Fibroblast of lung (primary cell): ENCODE measurements at regions not wholly inside any gene's neighbourhood (a gene's known extent, or its start where the extent isn't known, plus 50 kb on each side); places are given as distances from the start of the nearest gene placed in this dataset.

Source experiments
- DNase-seq, 2 donors: peaks; one replicate each; pipeline versions ENCODE4 v3.0.0 to v3.0.0-alpha.2; 2010; ENCODE audit warnings: low read depth in 2 of 2
- H2AFZ ChIP-seq: 2 replicates; pipeline ENCODE4 v1.5.1; 2012; ENCODE audit warnings: low read length, control low read depth, inconsistent platforms
- H3K27ac ChIP-seq: 2 replicates; pipeline ENCODE4 v1.5.1; 2011; ENCODE audit warnings: low read length, control low read depth; ENCODE audit not compliant: insufficient read depth
- H3K27me3 ChIP-seq: 2 replicates; pipeline ENCODE4 v1.5.1; 2011; ENCODE audit warnings: mild to moderate bottlenecking, low read length; ENCODE audit not compliant: control insufficient read depth, insufficient read depth
- H3K36me3 ChIP-seq: 2 replicates; pipeline ENCODE4 v1.5.1; 2011; ENCODE audit warnings: low read length; ENCODE audit not compliant: control insufficient read depth, insufficient read depth
- H3K4me1 ChIP-seq: 2 replicates; pipeline ENCODE4 v1.5.1; 2011; ENCODE audit warnings: low read length; ENCODE audit not compliant: control insufficient read depth, insufficient read depth; ENCODE audit errors: extremely low read depth
- H3K4me2 ChIP-seq: 2 replicates; pipeline ENCODE4 v1.5.1; 2011; ENCODE audit warnings: low read length, control low read depth; ENCODE audit not compliant: insufficient read depth; ENCODE audit errors: extremely low read depth
- H3K4me3 ChIP-seq, 4 experiments: fragments of 200-600 bp in 1 of 4; sonication (generic) in 1 of 4; replicated peaks in 1 of 4; 2 replicates each; pipeline ENCODE4 v1.5.1; 2011 to 2016; ENCODE audit warnings: low read length in 4 of 4, low read depth in 3 of 4, mild to moderate bottlenecking in 3 of 4, control low read depth in 2 of 4, inconsistent platforms in 1 of 4, mixed read lengths in 1 of 4; ENCODE audit not compliant: insufficient read depth in 1 of 4; ENCODE audit errors: control extremely low read depth in 1 of 4
- H3K79me2 ChIP-seq: 2 replicates; pipeline ENCODE4 v1.5.1; 2012; ENCODE audit warnings: mild to moderate bottlenecking, low read length, inconsistent platforms; ENCODE audit not compliant: control insufficient read depth, insufficient read depth
- H3K9ac ChIP-seq: 2 replicates; pipeline ENCODE4 v1.5.1; 2011; ENCODE audit warnings: mild to moderate bottlenecking, low read length, control low read depth; ENCODE audit not compliant: insufficient read depth
- H3K9me3 ChIP-seq: 2 replicates; pipeline ENCODE4 v1.5.1; 2012; ENCODE audit warnings: low read depth, low read length; ENCODE audit not compliant: control insufficient read depth, insufficient read depth
- H4K20me1 ChIP-seq: 2 replicates; pipeline ENCODE4 v1.5.1; 2011; ENCODE audit warnings: low read length; ENCODE audit not compliant: control insufficient read depth, insufficient read depth; ENCODE audit errors: extremely low read depth
- EZH2 ChIP-seq: IDR thresholded peaks from 2 replicates; pipeline ENCODE4 v1.5.1; 2012; ENCODE audit warnings: low read length, control low read depth, mild to moderate bottlenecking; ENCODE audit errors: missing control alignments
- TF ChIP-seq, protein P1 (sequence below), 2 donors: IDR thresholded peaks in 1 of 2; conservative IDR thresholded peaks in 1 of 2; 1 replicate in 1 of 2; 2 replicates in 1 of 2; pipeline ENCODE4 v1.5.1; 2011 to 2012; ENCODE audit warnings: low read length in 2 of 2, control low read depth in 1 of 2, inconsistent platforms in 1 of 2, low read depth in 1 of 2, mild to moderate bottlenecking in 1 of 2

DNA sequence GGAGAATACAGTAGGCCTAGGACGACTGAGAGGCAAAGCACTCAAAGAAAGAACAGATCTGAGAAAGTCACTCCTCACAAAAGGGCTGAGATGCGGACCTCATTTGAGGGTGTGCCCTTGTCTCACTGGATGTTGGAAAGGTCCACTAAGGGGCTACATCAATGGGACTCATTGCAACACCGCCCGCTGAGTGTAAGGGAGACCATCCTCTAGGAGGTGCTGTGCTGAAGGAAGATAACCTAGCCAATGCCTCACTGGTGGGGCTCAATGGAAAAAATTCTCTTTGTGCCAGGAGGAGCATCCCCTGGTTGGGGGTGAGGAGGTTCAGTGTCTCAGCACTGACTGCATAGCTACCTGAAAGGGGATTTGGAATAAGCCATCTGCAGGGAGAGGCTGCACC is 758.7 kb upstream of the CELF2 start:
- H3K36me3 ChIP-seq = no peaks in the 10 kb centered on the region
- no peak overlapping the region for H3K4me3 ChIP-seq
- no peaks in the 10 kb centered on the region for H3K79me2 ChIP-seq
- H3K27ac ChIP-seq = no peak overlapping the region
- no peaks in the 10 kb centered on the region for H3K27me3 ChIP-seq
- H3K4me1 ChIP-seq = no peaks in the 10 kb centered on the region
- no peak for TF ChIP-seq EZH2
- TF ChIP-seq, protein P1, sequence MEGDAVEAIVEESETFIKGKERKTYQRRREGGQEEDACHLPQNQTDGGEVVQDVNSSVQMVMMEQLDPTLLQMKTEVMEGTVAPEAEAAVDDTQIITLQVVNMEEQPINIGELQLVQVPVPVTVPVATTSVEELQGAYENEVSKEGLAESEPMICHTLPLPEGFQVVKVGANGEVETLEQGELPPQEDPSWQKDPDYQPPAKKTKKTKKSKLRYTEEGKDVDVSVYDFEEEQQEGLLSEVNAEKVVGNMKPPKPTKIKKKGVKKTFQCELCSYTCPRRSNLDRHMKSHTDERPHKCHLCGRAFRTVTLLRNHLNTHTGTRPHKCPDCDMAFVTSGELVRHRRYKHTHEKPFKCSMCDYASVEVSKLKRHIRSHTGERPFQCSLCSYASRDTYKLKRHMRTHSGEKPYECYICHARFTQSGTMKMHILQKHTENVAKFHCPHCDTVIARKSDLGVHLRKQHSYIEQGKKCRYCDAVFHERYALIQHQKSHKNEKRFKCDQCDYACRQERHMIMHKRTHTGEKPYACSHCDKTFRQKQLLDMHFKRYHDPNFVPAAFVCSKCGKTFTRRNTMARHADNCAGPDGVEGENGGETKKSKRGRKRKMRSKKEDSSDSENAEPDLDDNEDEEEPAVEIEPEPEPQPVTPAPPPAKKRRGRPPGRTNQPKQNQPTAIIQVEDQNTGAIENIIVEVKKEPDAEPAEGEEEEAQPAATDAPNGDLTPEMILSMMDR (conservative IDR thresholded peaks at IDR 0.05 in 1 of 2, IDR thresholded peaks at IDR 0.05 in 1 of 2; ENCODE audit: low read depth in 1 of 2, low read length in 2 of 2) = no peak
- no peaks in the 10 kb centered on the region for H3K9me3 ChIP-seq
- no peak overlapping the region for H2AFZ ChIP-seq
- H3K9ac ChIP-seq = no peak overlapping the region
- H4K20me1 ChIP-seq = no peaks in the 10 kb centered on the region
- DNase-seq = no peak
- no peak overlapping the region for H3K4me2 ChIP-seq

DNA sequence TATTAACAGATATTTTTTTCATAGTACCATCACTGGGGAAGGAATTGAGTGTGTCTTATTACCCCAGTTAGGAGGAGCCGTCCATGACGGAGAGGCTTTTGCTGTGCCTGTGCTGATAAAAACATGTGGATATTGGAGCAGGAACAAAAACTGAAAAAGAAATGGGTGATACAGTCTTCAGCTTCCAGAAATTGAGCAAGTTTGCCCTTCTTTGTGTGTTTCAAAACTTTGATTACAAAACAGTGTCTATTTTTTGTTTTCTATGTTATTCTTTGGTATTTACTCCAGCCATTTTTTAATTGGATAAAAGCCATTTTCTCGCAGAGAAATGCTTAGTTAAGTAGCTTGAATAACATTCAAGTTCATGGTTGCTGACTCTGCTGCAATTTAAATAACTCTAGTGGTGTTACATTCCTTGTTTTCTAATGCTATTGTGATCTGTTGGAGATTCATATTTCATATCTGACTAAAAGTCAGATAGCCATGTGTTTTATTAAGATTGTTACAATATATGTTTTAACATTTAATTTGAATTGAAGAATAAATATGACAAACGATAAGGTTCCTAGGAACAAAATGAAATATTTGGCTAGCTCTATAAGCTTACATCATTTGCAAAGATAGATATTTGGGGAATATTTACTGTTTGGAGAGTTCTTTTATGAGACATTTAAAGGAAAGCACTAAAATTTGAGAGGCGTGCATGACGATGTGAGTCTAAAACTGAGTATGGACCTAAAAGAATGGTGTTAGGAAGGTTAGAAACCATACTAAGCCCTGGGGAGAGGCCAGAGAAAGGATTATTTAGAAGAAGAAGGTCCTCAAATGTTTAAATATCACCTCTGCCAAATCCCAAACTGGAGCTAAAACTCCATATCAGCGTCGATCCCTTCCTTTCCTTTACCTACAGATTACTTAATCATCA is 747.3 kb upstream of the CELF2 start:
- H3K9ac ChIP-seq = no peak overlapping the region
- no peaks in the 10 kb centered on the region for H3K79me2 ChIP-seq
- no peaks in the 10 kb centered on the region for H3K27me3 ChIP-seq
- peak in 1 of 2 donors; percentile 44 for DNase-seq
- no peaks in the 10 kb centered on the region for H4K20me1 ChIP-seq
- no peaks in the 10 kb centered on the region for H3K36me3 ChIP-seq
- TF ChIP-seq EZH2 = no peak
- TF ChIP-seq, protein P1 (conservative IDR thresholded peaks at IDR 0.05 in 1 of 2, IDR thresholded peaks at IDR 0.05 in 1 of 2; ENCODE audit: low read depth in 1 of 2, low read length in 2 of 2) = no peak
- no peaks in the 10 kb centered on the region for H3K4me1 ChIP-seq
- H3K9me3 ChIP-seq = no peaks in the 10 kb centered on the region
- no peak overlapping the region for H3K4me3 ChIP-seq
- no peak overlapping the region for H2AFZ ChIP-seq
- H3K4me2 ChIP-seq = no peak overlapping the region
- H3K27ac ChIP-seq = no peak overlapping the region

DNA sequence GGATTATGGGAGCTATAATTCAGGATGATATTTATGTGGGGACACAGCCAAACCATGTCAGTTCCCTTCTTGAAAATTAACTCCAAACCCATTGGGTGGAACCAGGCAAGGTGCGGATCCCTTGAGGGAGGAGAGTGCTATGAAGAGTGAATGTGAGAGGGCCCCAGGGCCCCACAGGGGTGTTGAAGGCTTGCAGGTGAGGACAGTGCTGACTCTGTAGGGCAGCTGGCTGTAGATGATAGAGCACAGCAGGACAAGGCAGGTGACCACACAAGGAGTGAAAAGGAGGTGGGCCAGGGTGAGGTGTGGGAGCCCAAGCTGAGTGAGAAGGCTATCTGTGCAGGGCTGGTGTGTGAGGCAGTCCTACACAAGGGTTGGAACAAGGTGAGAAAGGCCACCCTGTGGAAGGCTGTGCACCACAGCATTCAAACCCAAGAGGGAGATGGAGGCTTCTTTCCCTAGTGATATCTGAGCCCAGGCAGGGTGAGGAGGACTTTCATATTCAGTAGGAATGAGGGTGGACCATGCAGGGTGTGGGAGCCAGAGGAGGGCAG is 746.0 kb upstream of the CELF2 start:
- Histone ChIP-seq H3K9me3 (no peaks in the 10 kb centered on the region), H3K9ac (no peak overlapping the region), H3K27ac (no peak overlapping the region), H3K79me2 (no peaks in the 10 kb centered on the region), H3K36me3 (no peaks in the 10 kb centered on the region), H3K27me3 (no peaks in the 10 kb centered on the region), H2AFZ (no peak overlapping the region), H3K4me3 (no peak overlapping the region), H3K4me1 (no peaks in the 10 kb centered on the region), H4K20me1 (no peaks in the 10 kb centered on the region), H3K4me2 (no peak overlapping the region)
- TF ChIP-seq, protein P1 (conservative IDR thresholded peaks at IDR 0.05 in 1 of 2, IDR thresholded peaks at IDR 0.05 in 1 of 2; ENCODE audit: low read depth in 1 of 2, low read length in 2 of 2) = no peak
- TF ChIP-seq EZH2 = no peak
- no peak for DNase-seq
